ENCODE measurements at regions not wholly inside any gene's neighbourhood (a gene's known extent, or its start where the extent isn't known, plus 50 kb on each side); places are given as distances from the start of the nearest gene placed in this dataset.

- no peak for TF ChIP-seq POLR2A (IDR thresholded peaks at IDR 0.05; ENCODE audit: low read length)
- TF ChIP-seq GATA1 (IDR thresholded peaks at IDR 0.05; ENCODE audit: low read depth, low read length): no peak
Measured at GRCh38 chr2:104741860-104742259, 112.1 kb upstream of the POU3F3 start.
